A549 (cell line): ENCODE measurements at regions not wholly inside any gene's neighbourhood (a gene's known extent, or its start where the extent isn't known, plus 50 kb on each side); places are given as distances from the start of the nearest gene placed in this dataset.
A peak's percentile ranks its signal among the peaks of the same experiment; 100 is the strongest.

Source experiments
- ATAC-seq, 2 experiments: fragments of 200-7000 bp in 1 of 2; fragments of >200 bp in 1 of 2; cut with Nextera tagmentation in 1 of 2; cut with Tn5 transposase in 1 of 2; 3 replicates each; pipeline versions ENCODE4 v1.8.0 to v1.9.1; 2018 to 2020; ENCODE audit warnings: mild to moderate bottlenecking in 1 of 2, moderate library complexity in 1 of 2
- CTCF ChIA-PET: fragments of 300-600 bp; sonication (Branson Sonifier 250); formaldehyde crosslinking; extraction: SDS; loops from one replicate; lab custom pipeline; 2021; ENCODE audit warnings: antibody characterized with exemption, inconsistent platforms; lab: Yijun Ruan, JAX
- POLR2A ChIA-PET: fragments of 350-600 bp; formaldehyde crosslinking; extraction: SDS; loops from one replicate; lab custom pipeline; 2021; ENCODE audit warnings: antibody characterized with exemption, inconsistent platforms; lab: Yijun Ruan, JAX
- DNase-seq, 2 experiments: peaks; one replicate each; pipeline versions ENCODE4 v3.0.0 to v3.0.0-alpha.2; 2011 to 2016; ENCODE audit warnings: low read depth in 1 of 2, low spot score in 1 of 2
- FAIRE-seq: peaks from 2 replicates; lab custom pipeline; 2011; peaks lifted over from hg19 to GRCh38; lab: Jason Lieb, UNC
- H3K27ac ChIP-seq, 2 experiments: fragments of >200 bp; sonication (Bioruptor Twin); formaldehyde crosslinking; 3 replicates each; pipeline ENCODE4 v1.5.1; 2016 to 2017
- H3K4me1 ChIP-seq: fragments of >200 bp; sonication (Bioruptor Twin); formaldehyde crosslinking; 3 replicates; pipeline ENCODE4 v1.6.1; 2016
- H3K4me2 ChIP-seq: fragments of >200 bp; sonication (Bioruptor Twin); formaldehyde crosslinking; 3 replicates; pipeline ENCODE4 v1.6.1; 2016
- H3K4me3 ChIP-seq: fragments of >200 bp; sonication (Bioruptor Twin); formaldehyde crosslinking; 3 replicates; pipeline ENCODE4 v1.5.1; 2016
- H3K9me3 ChIP-seq: fragments of >200 bp; sonication (Bioruptor Twin); formaldehyde crosslinking; 3 replicates; pipeline ENCODE4 v1.6.1; 2016
- BCL3 ChIP-seq: fragments of >200 bp; sonication (Bioruptor Twin); formaldehyde crosslinking; IDR thresholded peaks from 3 replicates; pipeline ENCODE4 v1.6.1; 2016
- CEBPB ChIP-seq, 2 experiments: fragments of >200 bp in 1 of 2; sonication (Bioruptor Twin) in 1 of 2; formaldehyde crosslinking in 1 of 2; IDR thresholded peaks; 2 replicates each; pipeline ENCODE4 v1.6.1; 2012 to 2016
- CHD4 ChIP-seq: fragments of 200-600 bp; sonication (generic); IDR thresholded peaks from 2 replicates; pipeline ENCODE4 v1.6.1; 2016; ENCODE audit warnings: antibody characterized with exemption, mild to moderate bottlenecking, borderline replicate concordance
- CTCF ChIP-seq: fragments of >200 bp; sonication (Bioruptor Twin); formaldehyde crosslinking; IDR thresholded peaks from 3 replicates; pipeline ENCODE4 v1.5.1; 2016
- EHF ChIP-seq: fragments of 250-450 bp; sonication (Bioruptor Pico); IDR thresholded peaks from 2 replicates; pipeline ENCODE4 v1.5.0; 2020; ENCODE audit warnings: mild to moderate bottlenecking
- EP300 ChIP-seq, 2 experiments: fragments of >200 bp; sonication (Bioruptor Twin); formaldehyde crosslinking; IDR thresholded peaks; 2 replicates in 1 of 2; 3 replicates in 1 of 2; pipeline ENCODE4 v1.6.1; 2016 to 2017
- FOSB ChIP-seq: fragments of 250-450 bp; sonication (Bioruptor Pico); IDR thresholded peaks from 2 replicates; pipeline ENCODE4 v1.5.0; 2020; ENCODE audit warnings: mild to moderate bottlenecking, moderate library complexity
- FOSL2 ChIP-seq, 2 experiments: fragments of 450-650 bp in 1 of 2; fragments of >200 bp in 1 of 2; sonication (Bioruptor Twin) in 1 of 2; formaldehyde crosslinking; IDR thresholded peaks; 2 replicates each; pipeline versions ENCODE4 v1.5.0 to v1.6.1; 2016 to 2020; ENCODE audit warnings: mild to moderate bottlenecking in 1 of 2, moderate library complexity in 1 of 2
- GATA3 ChIP-seq: IDR thresholded peaks from 2 replicates; pipeline ENCODE4 v1.6.1; 2012; ENCODE audit warnings: borderline replicate concordance
- HDAC2 ChIP-seq: fragments of 200-600 bp; sonication (generic); IDR thresholded peaks from 2 replicates; pipeline ENCODE4 v1.6.1; 2016
- HMGXB4 ChIP-seq: fragments of 250-450 bp; sonication (Bioruptor Pico); IDR thresholded peaks from 2 replicates; pipeline ENCODE4 v1.5.0; 2021; ENCODE audit warnings: mild to moderate bottlenecking, moderate library complexity, borderline replicate concordance
- HOXB13 ChIP-seq: fragments of 250-450 bp; sonication (Bioruptor Pico); IDR thresholded peaks from 2 replicates; pipeline ENCODE4 v1.5.0; 2020; ENCODE audit warnings: low read depth, mild to moderate bottlenecking, moderate library complexity
- HOXB5 ChIP-seq: fragments of 250-450 bp; sonication (Bioruptor Pico); IDR thresholded peaks from 2 replicates; pipeline ENCODE4 v1.5.0; 2020; ENCODE audit warnings: mild to moderate bottlenecking, moderate library complexity
- JUN ChIP-seq, 2 experiments: fragments of >200 bp; sonication (Bioruptor Twin); formaldehyde crosslinking; IDR thresholded peaks; 2 replicates in 1 of 2; 3 replicates in 1 of 2; pipeline ENCODE4 v1.6.1; 2016 to 2017
- JUNB ChIP-seq: fragments of >200 bp; sonication (Bioruptor Twin); formaldehyde crosslinking; IDR thresholded peaks from 2 replicates; pipeline ENCODE4 v1.6.1; 2016
- MAFK ChIP-seq: fragments of 450-650 bp; IDR thresholded peaks from 2 replicates; pipeline ENCODE4 v1.6.1; 2014; ENCODE audit not compliant: partially characterized antibody
- MAX ChIP-seq: IDR thresholded peaks from 2 replicates; pipeline ENCODE4 v1.6.1; 2012
- PBX3 ChIP-seq: IDR thresholded peaks from 2 replicates; pipeline ENCODE4 v1.6.1; 2012
- RCOR1 ChIP-seq: fragments of 150-350 bp; IDR thresholded peaks from 2 replicates; pipeline ENCODE4 v1.6.1; 2014; ENCODE audit warnings: antibody characterized with exemption, low read length, low read depth
- RFX5 ChIP-seq: fragments of 450-650 bp; IDR thresholded peaks from 2 replicates; pipeline ENCODE4 v1.7.1; 2014; ENCODE audit warnings: antibody characterized with exemption, mild to moderate bottlenecking, moderate library complexity
- SMC3 ChIP-seq: fragments of >200 bp; sonication (Bioruptor Twin); formaldehyde crosslinking; IDR thresholded peaks from 3 replicates; pipeline ENCODE4 v1.6.1; 2018; ENCODE audit warnings: inconsistent platforms
- SREBF2 ChIP-seq: fragments of 450-650 bp; IDR thresholded peaks from 2 replicates; pipeline ENCODE4 v1.6.1; 2014; ENCODE audit warnings: mild to moderate bottlenecking, moderate library complexity
- USF2 ChIP-seq: fragments of 450-650 bp; IDR thresholded peaks from 2 replicates; pipeline ENCODE4 v1.6.1; 2014; ENCODE audit warnings: antibody characterized with exemption
- ZFP36 ChIP-seq: fragments of 450-650 bp; IDR thresholded peaks from 2 replicates; pipeline ENCODE4 v1.6.1; 2014; ENCODE audit warnings: borderline replicate concordance; ENCODE audit not compliant: partially characterized antibody
- ZNF302 ChIP-seq: fragments of 250-450 bp; sonication (Bioruptor Pico); IDR thresholded peaks from 2 replicates; pipeline ENCODE4 v1.9.0; 2021; ENCODE audit warnings: inconsistent platforms, mild to moderate bottlenecking, moderate library complexity
- WGBS: methylation state at CpG from one replicate; pipeline ENCODE4 v1.1.6; 2017; ENCODE audit errors: missing lambda C conversion rate; 5-methylcytosine and 5-hydroxymethylcytosine counted together

GRCh38 chr11:105245781-105246315 is 106.3 kb upstream of the CARD18 start:
- no peak overlapping the region for H3K4me2 ChIP-seq
- WGBS = 82% methylated on average over 3 of the region's 3 CpGs
- no peak for ATAC-seq
- POLR2A ChIA-PET = no interaction called here
- no peak overlapping the region for H3K27ac ChIP-seq
- CTCF ChIA-PET = no interaction called here
- TF ChIP-seq BCL3 (no peak), HDAC2 (no peak), RFX5 (no peak), MAX (no peak), SREBF2 (no peak), CHD4 (no peak), ZNF302 (no peak), SMC3 (no peak), MAFK (no peak), RCOR1 (no peak), PBX3 (no peak), ZFP36 (no peak), USF2 (no peak), FOSB (CRISPR knock-in tag) (no peak)
- peaks cover 5% of the 10 kb centered on the region; the same call in 1 of the 3 replicates for H3K4me1 ChIP-seq
- no peak for FAIRE-seq
- DNase-seq = no peak
- H3K9me3 ChIP-seq = no peaks in the 10 kb centered on the region
- no peak overlapping the region for H3K4me3 ChIP-seq

GRCh38 chr11:105244160-105244825 is 104.7 kb upstream of the CARD18 start:
- POLR2A ChIA-PET = no interaction called here
- TF ChIP-seq HOXB5 (CRISPR knock-in tag) (0 out of 2 replicates have a peak, but pooled peaks have one; percentile 23), HMGXB4 (CRISPR knock-in tag) (no peak), BCL3 (peak; percentile 58; the same call in 2 of the 3 replicates), CTCF (no peak), JUN (IDR thresholded peaks at IDR 0.05) (peak in 1 of 2 experiments; percentile 44; a peak in 1 of 5 replicates), JUNB (peak; percentile 78), SMC3 (peak; percentile 16; the same call in 1 of the 3 replicates), EHF (CRISPR knock-in tag) (no peak), FOSL2 (IDR thresholded peaks at IDR 0.05) (peak; percentile 62), FOSL2 (CRISPR knock-in tag; IDR thresholded peaks at IDR 0.05) (peak; percentile 87), CEBPB (IDR thresholded peaks at IDR 0.05) (0 out of 4 replicates have a peak, but pooled peaks of 1 of the 2 experiments have one; percentile 39), EP300 (IDR thresholded peaks at IDR 0.05) (peak in 1 of 2 experiments; percentile 65; a peak in 1 of 5 replicates), HOXB13 (no peak), GATA3 (peak; percentile 46)
- WGBS = 18% methylated on average over 4 of the region's 4 CpGs
- Histone ChIP-seq H3K27ac (peak overlapping the region in 1 of 2 experiments; percentile 40; a peak in 2 of 6 replicates), H3K4me3 (no peak overlapping the region), H3K4me1 (peaks cover 5% of the 10 kb centered on the region; the same call in 1 of the 3 replicates), H3K9me3 (no peaks in the 10 kb centered on the region), H3K4me2 (peak overlapping the region; percentile 41)
- ATAC-seq (peak; percentile 83 to 84), DNase-seq (peak; percentile 6 to 71), FAIRE-seq (no peak)
- CTCF ChIA-PET = no interaction called here
